Heart right ventricle (tissue), 16 donors: ENCODE measurements at regions not wholly inside any gene's neighbourhood (a gene's known extent, or its start where the extent isn't known, plus 50 kb on each side); places are given as distances from the start of the nearest gene placed in this dataset.
"Not testable (repeated sequence)": the region's sequence is repeated elsewhere in the genome, so short reads cannot be mapped to it uniquely, and the experiment has no call there.

Source experiments
- ATAC-seq, 8 donors: fragments of 200-7000 bp; cut with Tn5 transposase; one replicate each; pipeline ENCODE4 v1.9.1; 2020; ENCODE audit warnings: mild to moderate bottlenecking in 8 of 8, moderate library complexity in 8 of 8, moderate number of reproducible peaks in 1 of 8
- DNase-seq, 2 donors: peaks; one replicate each; pipeline ENCODE4 v3.0.0-alpha.2; 2020
- H3K27ac ChIP-seq, 10 donors: fragments of 200-600 bp; sonication (generic) in 2 of 10; one replicate each; pipeline versions ENCODE4 v1.5.0 to v1.8.0; 2020 to 2022; ENCODE audit warnings: mild to moderate bottlenecking in 3 of 10
- H3K27me3 ChIP-seq, 7 donors: fragments of 200-600 bp; one replicate each; pipeline ENCODE4 v1.8.0; 2021 to 2022; ENCODE audit warnings: mild to moderate bottlenecking in 2 of 7
- H3K36me3 ChIP-seq, 9 donors: fragments of 200-600 bp; sonication (generic) in 1 of 9; one replicate each; pipeline versions ENCODE4 v1.5.0 to v1.8.0; 2020 to 2022; ENCODE audit warnings: mild to moderate bottlenecking in 2 of 9
- H3K4me1 ChIP-seq, 9 donors: fragments of 200-600 bp; sonication (generic) in 1 of 9; one replicate each; pipeline versions ENCODE4 v1.5.0 to v1.8.0; 2020 to 2022; ENCODE audit warnings: mild to moderate bottlenecking in 4 of 9
- H3K4me3 ChIP-seq, 10 donors: fragments of 200-600 bp; sonication (generic) in 2 of 10; one replicate each; pipeline versions ENCODE4 v1.5.0 to v1.8.0; 2020 to 2022; ENCODE audit warnings: mild to moderate bottlenecking in 7 of 10, moderate library complexity in 2 of 10
- H3K9me3 ChIP-seq, 11 donors: fragments of 200-600 bp in 10 of 11; sonication (generic) in 2 of 11; one replicate each; pipeline versions ENCODE4 v1.5.0 to v1.8.0; 2013 to 2022; ENCODE audit warnings: mild to moderate bottlenecking in 2 of 11, control low read depth in 1 of 11, moderate library complexity in 1 of 11
- CTCF ChIP-seq, 9 donors: fragments of 200-600 bp; sonication (generic) in 2 of 9; IDR thresholded peaks; one replicate each; pipeline versions ENCODE4 v1.5.0 to v1.8.0; 2021 to 2022; ENCODE audit warnings: antibody characterized with exemption in 9 of 9, mild to moderate bottlenecking in 5 of 9, moderate library complexity in 1 of 9
- WGBS, 2 donors: extraction: QIAGEN DNeasy Blood & Tissue Kit; methylation state at CpG; one replicate each; pipeline ENCODE4 v1.1.7; 2013; ENCODE audit warnings: inconsistent platforms in 1 of 2; 5-methylcytosine and 5-hydroxymethylcytosine counted together
- intact Hi-C, 10 donors: fragments of 100-400 bp; cut with DNase I; formaldehyde crosslinking; loops; one replicate each; pipeline versions ENCODE4 v1.11.1 to v1.14.2; 2022
- donor health status: Arrhythmogenic right ventricular cardiomyopathy.
- donor health status: ischemic (EF 13 %, LVEDD 7.1; RV severe dilation, severe dysfunction).
- donor health status: healthy with polysubstance abuse.
- donor health status: DM: no; HTN: yes; CAD: no.
- donor health status: DM: no; HTN: no; CAD: no.
- donor health status: ischemic (EF 25% LVEDD 6.9; RV normal size, moderate dysfunction).
- donor health status: ischemic (EF 25% LVEDD 5.7; RV mildly dilated, moderate dysfunction).
- donor health status: healthy.
- donor health status: DM: yes; HTN: yes; CAD: no.
- donor health status: Ischemic cardiomyopathy.
- donor health status: ischemic (EF 35%, LVEDD 5.7; RV mildly dilated, moderate dysfunction).
- donor health status: nonischemic (EF 11% LVEDD 7.7; RV severe dilation, severe dysfunction).
- donor health status: DM: yes; HTN: yes; CAD: no.
- donor health status: PGD.
- donor health status: ischemic (EF 29% LVEDD 5.4; RV normal size, mild dysfunction).
- donor health status: nonischemic (EF 23%, LVEDD 6.1; RV moderate dilation, normal function).

GRCh38 chr4:45229206-45229605 lies 502.9 kb upstream of the GNPDA2 start:
- DNase-seq (no peak), ATAC-seq (no peak)
- Histone ChIP-seq H3K27ac (no peak overlapping the region), H3K9me3 (peaks cover 0 to 11% (median 0%) of the 10 kb centered on the region in 11 donors), H3K36me3 (no peaks in the 10 kb centered on the region), H3K4me3 (no peak overlapping the region), H3K27me3 (no peaks in the 10 kb centered on the region), H3K4me1 (no peaks in the 10 kb centered on the region)
- 71 to 86% methylated on average over 1 of the region's 1 CpG for WGBS, 2 donors
- no peak for TF ChIP-seq CTCF (IDR thresholded peaks at IDR 0.05)
- intact Hi-C loops: no loop called here

GRCh38 chr4:45215976-45216542 lies 489.7 kb upstream of the GNPDA2 start:
- no peaks in the 10 kb centered on the region for H3K27me3 ChIP-seq
- DNase-seq (no peak), ATAC-seq (no peak)
- H3K9me3 ChIP-seq: peaks cover 0 to 5% (median 0%) of the 10 kb centered on the region in 11 donors
- H3K4me3 ChIP-seq: no peak overlapping the region
- no peaks in the 10 kb centered on the region for H3K4me1 ChIP-seq
- H3K27ac ChIP-seq: no peak overlapping the region
- no peak for TF ChIP-seq CTCF (IDR thresholded peaks at IDR 0.05)
- no peaks in the 10 kb centered on the region for H3K36me3 ChIP-seq
- intact Hi-C loops: no loop called here

GRCh38 chr4:45208476-45208875 lies 482.1 kb upstream of the GNPDA2 start:
- H3K4me3 ChIP-seq, intact Hi-C loops, H3K27ac ChIP-seq, H3K4me1 ChIP-seq, DNase-seq, ATAC-seq, H3K9me3 ChIP-seq, H3K27me3 ChIP-seq, H3K36me3 ChIP-seq: not testable (repeated sequence)
- 95% methylated on average over 19 of the region's 21 CpGs for WGBS, 2 donors

GRCh38 chr4:45207864-45208331 lies 481.5 kb upstream of the GNPDA2 start:
- DNase-seq, ATAC-seq, H3K27ac ChIP-seq, H3K9me3 ChIP-seq, H3K36me3 ChIP-seq, H3K4me3 ChIP-seq, H3K4me1 ChIP-seq, H3K27me3 ChIP-seq, intact Hi-C loops: not testable (repeated sequence)
- 93 to 96% methylated on average over 27 of the region's 27 CpGs for WGBS, 2 donors

- H3K4me3 ChIP-seq, H3K36me3 ChIP-seq, H3K4me1 ChIP-seq, H3K9me3 ChIP-seq, H3K27ac ChIP-seq, DNase-seq, H3K27me3 ChIP-seq, ATAC-seq, intact Hi-C loops: not testable (repeated sequence)
- WGBS, 2 donors: 91 to 93% methylated on average over 30 of the region's 30 CpGs
These were observed 481.0 kb upstream of the GNPDA2 start for GRCh38 chr4:45207241-45207863.

- intact Hi-C loops: no loop called here
- Histone ChIP-seq H3K9me3 (no peaks in the 10 kb centered on the region), H3K4me3 (no peak overlapping the region), H3K27me3 (no peaks in the 10 kb centered on the region), H3K4me1 (no peaks in the 10 kb centered on the region), H3K27ac (no peak overlapping the region), H3K36me3 (no peaks in the 10 kb centered on the region)
- no peak for ATAC-seq
- no peak for TF ChIP-seq CTCF (IDR thresholded peaks at IDR 0.05)
- DNase-seq: no peak
- WGBS, 2 donors: 82 to 83% methylated on average over 1 of the region's 1 CpG
These were observed 473.4 kb upstream of the GNPDA2 start for GRCh38 chr4:45199736-45200135.
